ENCODE measurements at regions not wholly inside any gene's neighbourhood (a gene's known extent, or its start where the extent isn't known, plus 50 kb on each side); places are given as distances from the start of the nearest gene placed in this dataset.
"Not testable (repeated sequence)": the region's sequence is repeated elsewhere in the genome, so short reads cannot be mapped to it uniquely, and the experiment has no call there.

DNA sequence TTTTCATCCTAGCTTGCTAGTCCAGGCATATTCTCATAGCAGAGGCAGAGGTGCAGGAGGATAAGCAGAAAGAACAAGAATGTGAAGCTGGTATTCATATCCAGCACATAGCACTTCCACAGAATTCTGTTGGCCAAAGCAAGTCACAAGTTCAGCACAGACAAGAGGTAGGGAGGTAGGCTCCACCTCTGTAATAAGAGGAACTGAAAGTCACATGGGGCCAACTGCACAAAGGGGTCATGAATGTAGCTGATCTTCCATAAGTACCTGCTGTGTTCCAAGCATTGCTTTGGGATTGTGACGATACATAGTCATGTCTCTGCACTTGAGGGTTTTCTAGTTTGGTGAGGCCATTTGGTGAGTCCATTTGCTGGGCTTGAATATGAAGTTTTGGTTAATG, 110.8 kb upstream of the MPHOSPH6 start:
- Mint-ChIP-seq H3K27ac (no peak overlapping the region), H3K27me3 (ENCODE audit: insufficient read depth, low read depth) (peaks cover 2% of the 10 kb centered on the region), H3K36me3 (no peaks in the 10 kb centered on the region), H3K9me3 (peaks cover 11% of the 10 kb centered on the region), H3K4me1 (peaks cover 6% of the 10 kb centered on the region), H3K4me3 (no peak overlapping the region)
- Histone ChIP-seq H2AFZ (replicated peaks) (no peak overlapping the region), H3K36me3 (no peaks in the 10 kb centered on the region), H3K27me3 (no peaks in the 10 kb centered on the region), H3K4me3 (no peak overlapping the region), H3K9ac (no peak overlapping the region), H3F3A (ENCODE audit: low read depth) (no peaks in the 10 kb centered on the region), H3K27ac (no peak overlapping the region), H3K9me3 (ENCODE audit: low read depth) (no peaks in the 10 kb centered on the region), H3K4me2 (no peak overlapping the region), H4K20me1 (ENCODE audit: low read depth) (no peaks in the 10 kb centered on the region), H3K79me2 (ENCODE audit: low read depth) (no peaks in the 10 kb centered on the region), H3K4me1 (no peaks in the 10 kb centered on the region)
- TF ChIP-seq EZH2phosphoT487 (IDR thresholded peaks at IDR 0.05) (no peak), EZH2 (IDR thresholded peaks at IDR 0.05) (no peak)
- TF ChIP-seq, protein P1, sequence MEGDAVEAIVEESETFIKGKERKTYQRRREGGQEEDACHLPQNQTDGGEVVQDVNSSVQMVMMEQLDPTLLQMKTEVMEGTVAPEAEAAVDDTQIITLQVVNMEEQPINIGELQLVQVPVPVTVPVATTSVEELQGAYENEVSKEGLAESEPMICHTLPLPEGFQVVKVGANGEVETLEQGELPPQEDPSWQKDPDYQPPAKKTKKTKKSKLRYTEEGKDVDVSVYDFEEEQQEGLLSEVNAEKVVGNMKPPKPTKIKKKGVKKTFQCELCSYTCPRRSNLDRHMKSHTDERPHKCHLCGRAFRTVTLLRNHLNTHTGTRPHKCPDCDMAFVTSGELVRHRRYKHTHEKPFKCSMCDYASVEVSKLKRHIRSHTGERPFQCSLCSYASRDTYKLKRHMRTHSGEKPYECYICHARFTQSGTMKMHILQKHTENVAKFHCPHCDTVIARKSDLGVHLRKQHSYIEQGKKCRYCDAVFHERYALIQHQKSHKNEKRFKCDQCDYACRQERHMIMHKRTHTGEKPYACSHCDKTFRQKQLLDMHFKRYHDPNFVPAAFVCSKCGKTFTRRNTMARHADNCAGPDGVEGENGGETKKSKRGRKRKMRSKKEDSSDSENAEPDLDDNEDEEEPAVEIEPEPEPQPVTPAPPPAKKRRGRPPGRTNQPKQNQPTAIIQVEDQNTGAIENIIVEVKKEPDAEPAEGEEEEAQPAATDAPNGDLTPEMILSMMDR (IDR thresholded peaks at IDR 0.05): no peak
- no peak for DNase-seq (ENCODE audit: low spot score)

DNA sequence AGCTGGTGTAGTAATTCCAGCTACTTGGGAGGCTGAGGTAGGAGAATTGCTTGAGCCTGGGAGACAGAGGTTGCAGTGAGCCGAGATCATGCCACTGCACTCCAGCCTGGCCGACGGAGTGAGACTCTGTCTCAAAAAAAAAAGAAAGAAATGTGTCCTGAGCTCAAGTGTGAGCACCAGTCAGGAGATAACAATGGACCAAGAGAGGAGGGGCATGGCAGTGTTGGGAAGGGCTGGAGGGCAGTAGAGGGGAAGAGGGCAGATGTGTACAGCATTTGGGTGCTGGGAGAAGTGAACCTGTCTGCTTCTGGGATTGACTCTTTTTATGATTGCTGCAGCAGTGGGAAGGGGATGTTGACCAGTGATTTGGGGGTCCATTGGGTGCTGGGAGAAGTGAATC, 105.3 kb upstream of the MPHOSPH6 start:
- not testable (repeated sequence) for H3K4me1 ChIP-seq; H3K4me3 ChIP-seq; H3K9me3 ChIP-seq (ENCODE audit: low read depth); H3K27ac ChIP-seq; H2AFZ ChIP-seq (replicated peaks); H3K36me3 ChIP-seq; H3K36me3 Mint-ChIP-seq; H3K9ac ChIP-seq; H3K27me3 Mint-ChIP-seq (ENCODE audit: insufficient read depth, low read depth); H4K20me1 ChIP-seq (ENCODE audit: low read depth); H3K4me2 ChIP-seq; H3F3A ChIP-seq (ENCODE audit: low read depth); H3K4me3 Mint-ChIP-seq; H3K79me2 ChIP-seq (ENCODE audit: low read depth); H3K27ac Mint-ChIP-seq; H3K4me1 Mint-ChIP-seq; DNase-seq (ENCODE audit: low spot score); H3K27me3 ChIP-seq; H3K9me3 Mint-ChIP-seq

DNA sequence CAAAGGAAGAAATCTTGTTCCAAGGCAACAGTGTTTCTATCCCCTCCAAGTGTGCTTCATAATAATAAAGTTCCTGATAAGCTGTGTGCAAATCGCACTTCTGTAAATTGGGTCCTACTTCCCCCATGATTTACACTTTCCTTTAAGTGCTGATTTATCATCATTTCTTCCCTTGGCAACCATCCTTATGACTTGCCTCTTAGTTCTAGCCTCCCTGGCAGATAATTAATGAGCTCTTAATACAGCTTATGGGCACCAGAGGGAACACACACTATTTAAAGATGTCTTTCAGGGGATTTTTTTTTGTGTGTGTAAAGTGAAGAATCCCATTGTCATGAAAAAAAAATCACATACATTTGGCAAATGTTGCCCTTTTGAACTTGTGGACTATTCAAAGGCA, 101.6 kb upstream of the MPHOSPH6 start:
- Histone ChIP-seq H2AFZ (replicated peaks) (no peak overlapping the region), H3K79me2 (ENCODE audit: low read depth) (no peaks in the 10 kb centered on the region), H3K4me1 (no peaks in the 10 kb centered on the region), H3K4me2 (no peak overlapping the region), H3K9ac (no peak overlapping the region), H3K36me3 (no peaks in the 10 kb centered on the region), H3K27ac (no peak overlapping the region), H3K9me3 (ENCODE audit: low read depth) (no peaks in the 10 kb centered on the region), H3K4me3 (no peak overlapping the region), H4K20me1 (ENCODE audit: low read depth) (no peaks in the 10 kb centered on the region), H3K27me3 (no peaks in the 10 kb centered on the region), H3F3A (ENCODE audit: low read depth) (no peaks in the 10 kb centered on the region)
- peaks cover 6% of the 10 kb centered on the region for H3K9me3 Mint-ChIP-seq
- H3K27ac Mint-ChIP-seq: no peak overlapping the region
- H3K36me3 Mint-ChIP-seq: no peaks in the 10 kb centered on the region
- TF ChIP-seq EZH2 (IDR thresholded peaks at IDR 0.05) (no peak), EZH2phosphoT487 (IDR thresholded peaks at IDR 0.05) (no peak)
- TF ChIP-seq, protein P1 (IDR thresholded peaks at IDR 0.05): no peak
- no peaks in the 10 kb centered on the region for H3K27me3 Mint-ChIP-seq (ENCODE audit: insufficient read depth, low read depth)
- H3K4me3 Mint-ChIP-seq: no peak overlapping the region
- no peaks in the 10 kb centered on the region for H3K4me1 Mint-ChIP-seq
- DNase-seq (ENCODE audit: low spot score): no peak

DNA sequence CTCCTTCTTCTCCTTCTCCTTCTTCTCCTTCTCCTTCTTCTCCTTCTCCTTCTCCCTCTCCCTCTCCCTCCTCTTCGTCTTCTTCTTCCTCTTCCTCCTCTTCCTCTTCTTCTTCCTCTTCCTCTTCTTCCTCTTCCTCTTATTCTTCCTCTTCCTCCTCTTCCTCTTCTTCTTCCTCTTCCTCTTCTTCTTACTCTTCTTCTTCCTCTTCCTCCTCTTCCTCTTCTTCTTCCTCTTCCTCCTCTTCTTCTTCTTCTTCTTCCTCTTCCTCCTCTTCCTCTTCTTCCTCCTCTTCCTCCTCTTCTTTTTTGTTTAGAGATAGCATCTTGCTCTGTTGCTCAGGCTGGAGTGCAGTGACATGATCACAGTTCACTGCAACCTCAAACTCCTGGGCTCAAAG, 97.7 kb upstream of the MPHOSPH6 start:
- H3K4me1 Mint-ChIP-seq; H3K79me2 ChIP-seq (ENCODE audit: low read depth); H3K27ac ChIP-seq; H3K9me3 ChIP-seq (ENCODE audit: low read depth); H2AFZ ChIP-seq (replicated peaks); H3K4me3 ChIP-seq; H3K4me1 ChIP-seq; H3K4me3 Mint-ChIP-seq; H3K9me3 Mint-ChIP-seq; H3K9ac ChIP-seq; H3F3A ChIP-seq (ENCODE audit: low read depth); H3K36me3 Mint-ChIP-seq; H3K27me3 Mint-ChIP-seq (ENCODE audit: insufficient read depth, low read depth); H3K27me3 ChIP-seq; H3K27ac Mint-ChIP-seq; H3K4me2 ChIP-seq; DNase-seq (ENCODE audit: low spot score); H4K20me1 ChIP-seq (ENCODE audit: low read depth); H3K36me3 ChIP-seq: not testable (repeated sequence)

Measured in neural progenitor cell (in vitro differentiated cells).